GM12892 (cell line): ENCODE measurements at regions not wholly inside any gene's neighbourhood (a gene's known extent, or its start where the extent isn't known, plus 50 kb on each side); places are given as distances from the start of the nearest gene placed in this dataset.

Experiments
- POLR2AphosphoS5 ChIP-seq: IDR thresholded peaks from 2 replicates; pipeline ENCODE4 v1.6.1; 2011; ENCODE audit warnings: low read depth, low read length, control low read depth
- TAF1 ChIP-seq: IDR thresholded peaks from 2 replicates; pipeline ENCODE4 v1.6.1; 2011; ENCODE audit warnings: low read depth, mild to moderate bottlenecking, control low read depth, low read length, borderline replicate concordance

DNA sequence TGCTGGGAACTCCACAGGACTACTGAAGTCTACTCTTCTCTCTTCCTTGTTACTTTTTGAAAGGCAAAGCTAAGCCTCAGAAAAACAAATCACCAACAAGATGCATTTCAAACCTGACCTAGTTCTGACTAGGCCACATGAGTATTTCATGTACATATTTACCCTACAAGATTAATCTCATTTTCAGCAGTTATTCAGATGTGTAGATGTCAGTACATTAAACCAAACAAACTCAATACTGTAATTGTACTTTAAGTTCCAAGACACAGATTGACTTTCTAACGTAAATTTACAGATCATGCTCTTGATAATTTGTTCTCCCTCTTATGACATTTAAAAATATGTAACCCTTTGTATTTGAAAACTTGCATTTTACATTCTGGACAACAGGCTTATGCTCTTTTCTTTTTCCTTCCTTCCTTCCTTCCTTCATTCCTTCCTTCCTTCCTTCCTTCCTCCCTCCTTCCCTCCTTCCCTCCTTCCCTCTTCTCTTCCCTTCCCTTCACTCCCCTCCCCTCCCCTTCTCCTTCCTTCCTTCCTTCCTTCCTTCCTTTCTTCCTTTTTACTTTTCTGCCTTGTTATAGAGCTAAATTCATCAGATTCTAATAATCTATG, 1653.4 kb downstream of the EFNA5 start:
- no peak for TF ChIP-seq TAF1
- no peak for TF ChIP-seq POLR2AphosphoS5
